ENCODE measurements at regions not wholly inside any gene's neighbourhood (a gene's known extent, or its start where the extent isn't known, plus 50 kb on each side); places are given as distances from the start of the nearest gene placed in this dataset.

- RAD21 ChIA-PET (ENCODE audit: unreplicated experiment): interaction anchor here (0.8 to 7.2 kb wide), 10 partner anchors 11 to 706 kb away, joined by 3 to 63 read pairs (median 6); no protein-coding TSS in a partner anchor
These were observed 62.8 kb upstream of the ITSN2 start for GRCh38 chr2:24423095-24423494.

More at GRCh38 chr2:24423095-24423494, 62.8 kb upstream of the ITSN2 start:
- POLR2A ChIA-PET: interaction anchor here (0.6 kb wide), 1 partner anchor 406 kb away, joined by 4 read pairs; no protein-coding TSS in a partner anchor
- Histone ChIP-seq H3K4me3 (no peak overlapping the region), H3K27me3 (replicated peaks in 1 of 2; ENCODE audit: control insufficient read depth in 2 of 2, insufficient read depth in 2 of 2, low read length in 1 of 2) (no peaks in the 10 kb centered on the region; a peak in 1 of 4 replicates), H3K4me1 (ENCODE audit: control insufficient read depth, insufficient read depth, low read length) (no peaks in the 10 kb centered on the region), H3K4me2 (ENCODE audit: control insufficient read depth, insufficient read depth) (no peak overlapping the region), H3K27ac (ENCODE audit: control insufficient read depth, insufficient read depth) (no peak overlapping the region), H3K9ac (ENCODE audit: control insufficient read depth, insufficient read depth, low read length) (no peak overlapping the region), H3K36me3 (ENCODE audit: control insufficient read depth in 2 of 2, insufficient read depth in 2 of 2, low read length in 1 of 2) (no peaks in the 10 kb centered on the region), H3K9me3 (replicated peaks; ENCODE audit: control insufficient read depth, insufficient read depth, low read length) (no peaks in the 10 kb centered on the region), H2AFZ (ENCODE audit: control insufficient read depth, low read depth, low read length) (no peak overlapping the region), H3K79me2 (ENCODE audit: control insufficient read depth, insufficient read depth, low read length) (no peaks in the 10 kb centered on the region), H4K20me1 (ENCODE audit: control insufficient read depth, insufficient read depth) (no peaks in the 10 kb centered on the region)
- DNase-seq (ENCODE audit: low read depth, low spot score) (no peak), FAIRE-seq (no peak), ATAC-seq (no peak)
- in situ Hi-C loops (cut with MboI) (no loop called here), intact Hi-C loops (cut with micrococcal nuclease; ENCODE audit: unreplicated experiment) (loop anchor here (5.0 kb wide), 1 partner anchor 154 kb away; no protein-coding TSS in a partner anchor)
- CTCF ChIA-PET: interaction anchor here (0.6 to 4.1 kb wide), 25 partner anchors 11 to 772 kb away, joined by 3 to 88 read pairs (median 4); partner anchors contain the start of genes CENPO and PTRHD1
- no TSS peak for BruUV-seq (replicated peaks)
- TF ChIP-seq ZNF592 (IDR thresholded peaks at IDR 0.05) (no peak), STAT3 (IDR thresholded peaks at IDR 0.05; ENCODE audit: low read depth, low read length) (no peak), RCOR1 (conservative IDR thresholded peaks at IDR 0.05; ENCODE audit: low read depth, low read length) (no peak), MTA2 (IDR thresholded peaks at IDR 0.05; ENCODE audit: low read depth) (no peak), STAT1 (conservative IDR thresholded peaks at IDR 0.05) (no peak), PBX3 (IDR thresholded peaks at IDR 0.05; ENCODE audit: insufficient replicate concordance, low read depth, low read length) (no peak), JUND (IDR thresholded peaks at IDR 0.05; ENCODE audit: low read depth, low read length) (no peak), FOS (IDR thresholded peaks at IDR 0.05; ENCODE audit: borderline replicate concordance, extremely low read depth, insufficient read length) (no peak), SRF (IDR thresholded peaks at IDR 0.05; ENCODE audit: low read depth in 2 of 2, low read length in 2 of 2) (no peak), USF2 (IDR thresholded peaks at IDR 0.05; ENCODE audit: borderline replicate concordance, low read depth, low read length) (no peak), MYC (IDR thresholded peaks at IDR 0.05; ENCODE audit: insufficient read depth, insufficient read length, insufficient replicate concordance, low read length, severe bottlenecking) (no peak), IRF4 (IDR thresholded peaks at IDR 0.05; ENCODE audit: low read depth, low read length) (no peak), HDGF (IDR thresholded peaks at IDR 0.05) (no peak), RFX5 (IDR thresholded peaks at IDR 0.05; ENCODE audit: low read depth, low read length) (no peak), ZBED1 (IDR thresholded peaks at IDR 0.05; ENCODE audit: borderline replicate concordance) (no peak), TARDBP (IDR thresholded peaks at IDR 0.05; ENCODE audit: borderline replicate concordance) (no peak)
- SMC1A ChIA-PET (ENCODE audit: uncharacterized antibody, unreplicated experiment): interaction anchor here (0.5 to 5.7 kb wide), 18 partner anchors 10 to 471 kb away, joined by 3 to 55 read pairs (median 4); partner anchors contain the start of genes CENPO and PTRHD1
- WGBS (ENCODE audit: insufficient coverage, insufficient replicate concordance, low lambda C conversion rate, missing lambda C conversion rate): 65% methylated on average over 3 of the region's 3 CpGs
